ENCODE measurements at regions not wholly inside any gene's neighbourhood (a gene's known extent, or its start where the extent isn't known, plus 50 kb on each side); places are given as distances from the start of the nearest gene placed in this dataset.

GRCh38 chr10:129361676-129362376, 105.2 kb upstream of the MGMT start:
- TF ChIP-seq EZH2 (IDR thresholded peaks at IDR 0.05), result no peak
- TF ChIP-seq REST (IDR thresholded peaks at IDR 0.05; ENCODE audit: low read depth), result no peak
- no peak for TF ChIP-seq ZBTB33 (IDR thresholded peaks at IDR 0.05; ENCODE audit: extremely low read depth, insufficient replicate concordance, low read length)
- no peak for TF ChIP-seq CBX3 (IDR thresholded peaks at IDR 0.05; ENCODE audit: low read depth)
- no peak for TF ChIP-seq SP1 (IDR thresholded peaks at IDR 0.05; ENCODE audit: low read depth)
- no peak for TF ChIP-seq EGR1 (IDR thresholded peaks at IDR 0.05; ENCODE audit: low read depth)
- TF ChIP-seq YY1 (IDR thresholded peaks at IDR 0.05; ENCODE audit: extremely low read depth, insufficient replicate concordance, low read depth, low read length), result no peak
- no peak for TF ChIP-seq MAX (IDR thresholded peaks at IDR 0.05)
- no peak for TF ChIP-seq ZFX (IDR thresholded peaks at IDR 0.05)
- no peak for TF ChIP-seq SRF (IDR thresholded peaks at IDR 0.05; ENCODE audit: low read depth)
- no peak for TF ChIP-seq ATF3 (IDR thresholded peaks at IDR 0.05)
